ENCODE measurements at regions not wholly inside any gene's neighbourhood (a gene's known extent, or its start where the extent isn't known, plus 50 kb on each side); places are given as distances from the start of the nearest gene placed in this dataset.

- no peak for ATAC-seq
Observed at GRCh38 chr6:108751851-108752732, 96.1 kb upstream of the ARMC2 start.

- no peak for ATAC-seq
Observed at GRCh38 chr6:108752733-108753590, 95.3 kb upstream of the ARMC2 start.

GRCh38 chr6:108755257-108756240, 92.7 kb upstream of the ARMC2 start:
- ATAC-seq, result no peak

GRCh38 chr6:108757357-108757756, 90.9 kb upstream of the ARMC2 start:
- ATAC-seq, result no peak

- ATAC-seq, result no peak
Observed at GRCh38 chr6:108758884-108759283, 89.3 kb upstream of the ARMC2 start.

- ATAC-seq, result no peak
Observed at GRCh38 chr6:108760126-108761050, 87.8 kb upstream of the ARMC2 start.

GRCh38 chr6:108762394-108762793, 85.8 kb upstream of the ARMC2 start:
- no peak for ATAC-seq

GRCh38 chr6:108763931-108764579, 84.2 kb upstream of the ARMC2 start:
- ATAC-seq, result no peak

- ATAC-seq, result no peak
Observed at GRCh38 chr6:108764580-108764950, 83.7 kb upstream of the ARMC2 start.

GRCh38 chr6:108765495-108765894, 82.7 kb upstream of the ARMC2 start:
- ATAC-seq, result no peak

- ATAC-seq, result no peak
Observed at GRCh38 chr6:108766419-108766818, 81.8 kb upstream of the ARMC2 start.

GRCh38 chr6:108766886-108767285, 81.3 kb upstream of the ARMC2 start:
- no peak for ATAC-seq

GRCh38 chr6:108767418-108768165, 80.6 kb upstream of the ARMC2 start:
- no peak for ATAC-seq

- no peak for ATAC-seq
Observed at GRCh38 chr6:108768166-108768555, 80.1 kb upstream of the ARMC2 start.

- ATAC-seq, result no peak
Observed at GRCh38 chr6:108768792-108769524, 79.3 kb upstream of the ARMC2 start.

- no peak for ATAC-seq
Observed at GRCh38 chr6:108771421-108771820, 76.8 kb upstream of the ARMC2 start.

GRCh38 chr6:108774555-108774954, 73.7 kb upstream of the ARMC2 start:
- ATAC-seq, result no peak

GRCh38 chr6:108777536-108777935, 70.7 kb upstream of the ARMC2 start:
- ATAC-seq, result no peak

- no peak for ATAC-seq
Observed at GRCh38 chr6:108778421-108779186, 69.6 kb upstream of the ARMC2 start.

Data from activated CD4-positive, CD25-positive, alpha-beta regulatory T cell treated with anti-CD3 and anti-CD28 coated beads, Interleukin-2, amount 50 U/mL, for 24 hours (primary cell).